B cell (primary cell): ENCODE measurements at regions not wholly inside any gene's neighbourhood (a gene's known extent, or its start where the extent isn't known, plus 50 kb on each side); places are given as distances from the start of the nearest gene placed in this dataset.

Experiments used
- ATAC-seq: fragments of 200-7000 bp; cut with Tn5 transposase; one replicate; pipeline ENCODE4 v1.10.0; 2021; ENCODE audit warnings: low read depth, mild to moderate bottlenecking, moderate number of reproducible peaks, moderate library complexity
- CTCF ChIA-PET: fragments of 350-600 bp; sonication (Branson Sonifier 250); formaldehyde crosslinking; loops from one replicate; lab custom pipeline; 2021; ENCODE audit warnings: antibody characterized with exemption, inconsistent platforms; lab: Charles Lee
- POLR2A ChIA-PET: fragments of 350-600 bp; sonication (Branson Sonifier 250); formaldehyde crosslinking; loops from one replicate; lab custom pipeline; 2021; ENCODE audit warnings: antibody characterized with exemption; lab: Charles Lee
- DNase-seq: peaks from one replicate; pipeline ENCODE4 v3.0.0; 2013
- H2AFZ ChIP-seq: 2 replicates; pipeline ENCODE4 v1.6.1; 2012; ENCODE audit warnings: mild to moderate bottlenecking, low read depth, low read length; ENCODE audit not compliant: insufficient read depth, poor library complexity, severe bottlenecking
- H3K27ac ChIP-seq, 2 donors: 1 replicate in 1 of 2; 2 replicates in 1 of 2; pipeline ENCODE4 v1.5.1; 2012 to 2013; ENCODE audit warnings: low read length in 2 of 2, mild to moderate bottlenecking in 2 of 2, moderate library complexity in 1 of 2
- H3K27me3 ChIP-seq, 4 experiments: fragments of 200-600 bp in 1 of 4; sonication (generic) in 1 of 4; replicated peaks in 1 of 4; 1 replicate in 2 of 4; 2 replicates in 2 of 4; pipeline versions ENCODE4 v1.6.1 to v1.7.0; 2013 to 2016; ENCODE audit warnings: low read length in 3 of 4, mild to moderate bottlenecking in 2 of 4, mixed read lengths in 1 of 4, moderate library complexity in 1 of 4; ENCODE audit not compliant: insufficient read depth in 4 of 4, control insufficient read depth in 3 of 4; ENCODE audit errors: control extremely low read depth in 1 of 4
- H3K36me3 ChIP-seq, 2 experiments: replicated peaks in 1 of 2; 1 replicate in 1 of 2; 2 replicates in 1 of 2; pipeline versions ENCODE4 v1.6.1 to v1.7.1; 2013; ENCODE audit warnings: low read length in 1 of 2; ENCODE audit not compliant: insufficient read depth in 2 of 2, control insufficient read depth in 1 of 2; ENCODE audit errors: control extremely low read depth in 1 of 2, extremely low read depth in 1 of 2
- H3K4me1 ChIP-seq, 2 donors: fragments of 200-600 bp in 1 of 2; sonication (generic) in 1 of 2; 1 replicate in 1 of 2; 2 replicates in 1 of 2; pipeline versions ENCODE4 v1.5.1 to v1.6.1; 2013 to 2017; ENCODE audit warnings: low read length in 2 of 2; ENCODE audit not compliant: control insufficient read depth in 2 of 2, insufficient read depth in 2 of 2
- H3K4me2 ChIP-seq: replicated peaks from 2 replicates; pipeline ENCODE3; 2012; ENCODE audit warnings: mild to moderate bottlenecking, low read depth, low read length; ENCODE audit not compliant: poor library complexity, severe bottlenecking
- H3K4me3 ChIP-seq, 5 experiments: fragments of 200-600 bp in 1 of 5; sonication (generic) in 1 of 5; 1 replicate in 3 of 5; 2 replicates in 2 of 5; pipeline versions ENCODE4 v1.5.1 to v1.7.0; 2011 to 2016; ENCODE audit warnings: low read length in 4 of 5, mild to moderate bottlenecking in 4 of 5, low read depth in 2 of 5, control low read depth in 1 of 5, moderate library complexity in 1 of 5; ENCODE audit not compliant: insufficient read depth in 1 of 5; ENCODE audit errors: control extremely low read depth in 1 of 5, extremely low read depth in 1 of 5
- H3K79me2 ChIP-seq: fragments of 200-600 bp; sonication (generic); one replicate; pipeline ENCODE4 v1.6.0; 2016; ENCODE audit warnings: low read length; ENCODE audit not compliant: control insufficient read depth, insufficient read depth
- H3K9ac ChIP-seq: fragments of 200-600 bp; sonication (generic); 2 replicates; pipeline ENCODE4 v1.6.1; 2017; ENCODE audit warnings: mild to moderate bottlenecking, low read length, moderate library complexity
- H3K9me3 ChIP-seq, 3 donors: one replicate each; pipeline versions ENCODE4 v1.6.1 to v1.7.1; 2013; ENCODE audit warnings: low read length in 2 of 3; ENCODE audit not compliant: control insufficient read depth in 2 of 3, insufficient read depth in 1 of 3; ENCODE audit errors: control extremely low read depth in 1 of 3
- H4K20me1 ChIP-seq: 2 replicates; pipeline ENCODE4 v1.6.0; 2012; ENCODE audit warnings: mild to moderate bottlenecking, low read length; ENCODE audit not compliant: insufficient read depth, control insufficient read depth, poor library complexity, severe bottlenecking
- H3K27ac Mint-ChIP-seq: one replicate; pipeline ENCODE4 v1.8.0; 2021; ENCODE audit warnings: mixed read lengths
- H3K27me3 Mint-ChIP-seq: one replicate; pipeline ENCODE4 v1.8.0; 2021; ENCODE audit warnings: mixed read lengths
- H3K4me1 Mint-ChIP-seq: one replicate; pipeline ENCODE4 v1.8.0; 2021; ENCODE audit warnings: mixed read lengths
- H3K4me3 Mint-ChIP-seq: one replicate; pipeline ENCODE4 v1.8.0; 2021; ENCODE audit warnings: mixed read lengths
- H3K9me3 Mint-ChIP-seq: one replicate; pipeline ENCODE4 v1.8.0; 2022; ENCODE audit warnings: mixed read lengths; ENCODE audit not compliant: insufficient read depth
- CTCF ChIP-seq: fragments of 200-600 bp; IDR thresholded peaks from one replicate; pipeline ENCODE4 v1.8.0; 2022; ENCODE audit warnings: antibody characterized with exemption, mild to moderate bottlenecking
- EZH2 ChIP-seq: IDR thresholded peaks from 2 replicates; pipeline ENCODE4 v1.6.1; 2012; ENCODE audit warnings: borderline replicate concordance, low read depth, mild to moderate bottlenecking, moderate library complexity, low read length; ENCODE audit not compliant: insufficient read depth, poor library complexity, severe bottlenecking
- WGBS: methylation state at CpG from one replicate; pipeline ENCODE4 v1.1.5; 2013; ENCODE audit warnings: missing lambda C conversion rate; ENCODE audit not compliant: insufficient coverage; 5-methylcytosine and 5-hydroxymethylcytosine counted together
- intact Hi-C: fragments of 100-400 bp; cut with micrococcal nuclease; formaldehyde crosslinking; loops from one replicate; pipeline ENCODE4 v1.10.0; 2022

GRCh38 chr3:124652009-124652408 is 78.2 kb upstream of the UMPS start:
- no peak for ATAC-seq
- Histone ChIP-seq H3K79me2 (no peaks in the 10 kb centered on the region), H3K4me2 (no peak overlapping the region), H3K36me3 (no peaks in the 10 kb centered on the region), H3K4me3 (no peak overlapping the region), H4K20me1 (no peaks in the 10 kb centered on the region), H2AFZ (peak overlapping the region; percentile 1), H3K9me3 (no peaks in the 10 kb centered on the region), H3K4me1 (peaks cover 19 to 20% of the 10 kb centered on the region in 2 donors), H3K9ac (no peak overlapping the region), H3K27ac (peak overlapping the region in 1 of 2 donors; percentile 54), H3K27me3 (no peaks in the 10 kb centered on the region)
- TF ChIP-seq EZH2 (no peak), CTCF (no peak)
- intact Hi-C loops, result no loop called here
- ChIA-PET POLR2A (no interaction called here), CTCF (interaction anchor here (1.2 to 1.4 kb wide), 2 partner anchors 37 to 88 kb away, joined by 3 to 5 read pairs; no protein-coding TSS in a partner anchor)
- no peak overlapping the region for H3K4me3 Mint-ChIP-seq
- DNase-seq, result no peak
- peaks cover 17% of the 10 kb centered on the region for H3K27me3 Mint-ChIP-seq
- H3K9me3 Mint-ChIP-seq, result no peaks in the 10 kb centered on the region
- no peak overlapping the region for H3K27ac Mint-ChIP-seq
- H3K4me1 Mint-ChIP-seq, result peaks cover 15% of the 10 kb centered on the region

GRCh38 chr3:124653071-124653796 is 77.0 kb upstream of the UMPS start:
- peaks cover 19 to 20% of the 10 kb centered on the region in 2 donors for H3K4me1 ChIP-seq
- TF ChIP-seq EZH2 (no peak), CTCF (no peak)
- no peaks in the 10 kb centered on the region for H4K20me1 ChIP-seq
- H3K36me3 ChIP-seq, result no peaks in the 10 kb centered on the region
- 78% methylated on average over 3 of the region's 3 CpGs for WGBS
- no peak overlapping the region for H3K4me3 ChIP-seq
- H3K4me2 ChIP-seq, result no peak overlapping the region
- ChIA-PET CTCF (interaction anchor here (1.4 kb wide), 1 partner anchor 36 kb away, joined by 5 read pairs; no protein-coding TSS in a partner anchor), POLR2A (no interaction called here)
- Mint-ChIP-seq H3K27me3 (peaks cover 12% of the 10 kb centered on the region), H3K4me3 (no peak overlapping the region), H3K4me1 (peaks cover 15% of the 10 kb centered on the region), H3K9me3 (no peaks in the 10 kb centered on the region), H3K27ac (no peak overlapping the region)
- no peak overlapping the region for H2AFZ ChIP-seq
- ATAC-seq (no peak), DNase-seq (no peak)
- H3K79me2 ChIP-seq, result no peaks in the 10 kb centered on the region
- H3K27me3 ChIP-seq, result no peaks in the 10 kb centered on the region
- no peak overlapping the region for H3K27ac ChIP-seq
- intact Hi-C loops, result no loop called here
- no peak overlapping the region for H3K9ac ChIP-seq
- no peaks in the 10 kb centered on the region for H3K9me3 ChIP-seq
